Right lobe of liver (tissue), 4 donors: ENCODE measurements at regions not wholly inside any gene's neighbourhood (a gene's known extent, or its start where the extent isn't known, plus 50 kb on each side); places are given as distances from the start of the nearest gene placed in this dataset.

Experiments used
- CTCF ChIP-seq, 4 donors: fragments of 200-600 bp in 3 of 4; fragments of 450-650 bp in 1 of 4; IDR thresholded peaks; one replicate each; pipeline versions ENCODE4 v1.5.1 to v1.8.0; 2016 to 2022; ENCODE audit warnings: antibody characterized with exemption in 4 of 4, mild to moderate bottlenecking in 2 of 4
- POLR2A ChIP-seq: fragments of 450-650 bp; IDR thresholded peaks from one replicate; pipeline ENCODE4 v1.6.1; 2017; ENCODE audit warnings: antibody characterized with exemption, mild to moderate bottlenecking
- donor health status: DM: no; HTN: no; CAD: no.
- donor health status: DM: no; HTN: no; CAD: no.
- donor health status: DM: no; HTN: yes; CAD: no.

DNA sequence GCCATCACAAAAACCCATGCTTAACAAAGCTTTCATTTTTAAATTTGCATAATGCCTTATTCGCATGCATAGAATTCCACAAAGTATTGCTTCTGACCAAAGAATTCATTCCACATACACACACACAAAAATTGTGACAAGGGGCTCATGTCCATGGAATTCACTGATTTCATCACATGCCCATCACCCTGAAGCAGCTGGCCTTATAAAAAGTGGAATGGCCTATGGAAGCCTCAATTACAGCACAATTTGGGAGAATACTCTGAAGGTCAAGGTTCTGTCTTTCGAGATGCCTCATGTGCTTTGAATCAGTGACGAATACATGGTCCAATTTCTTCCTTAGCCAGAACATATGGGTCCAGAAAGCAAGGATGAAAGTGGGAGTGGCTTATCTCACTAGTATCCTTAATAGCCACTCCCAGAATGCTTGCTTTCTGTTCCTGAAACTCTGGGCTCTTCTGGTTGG is 165.7 kb downstream of the KDR start:
- TF ChIP-seq CTCF (IDR thresholded peaks at IDR 0.05), result no peak
- no peak for TF ChIP-seq POLR2A
